ENCODE measurements at regions not wholly inside any gene's neighbourhood (a gene's known extent, or its start where the extent isn't known, plus 50 kb on each side); places are given as distances from the start of the nearest gene placed in this dataset.
"Not testable (repeated sequence)": the region's sequence is repeated elsewhere in the genome, so short reads cannot be mapped to it uniquely, and the experiment has no call there.

DNA sequence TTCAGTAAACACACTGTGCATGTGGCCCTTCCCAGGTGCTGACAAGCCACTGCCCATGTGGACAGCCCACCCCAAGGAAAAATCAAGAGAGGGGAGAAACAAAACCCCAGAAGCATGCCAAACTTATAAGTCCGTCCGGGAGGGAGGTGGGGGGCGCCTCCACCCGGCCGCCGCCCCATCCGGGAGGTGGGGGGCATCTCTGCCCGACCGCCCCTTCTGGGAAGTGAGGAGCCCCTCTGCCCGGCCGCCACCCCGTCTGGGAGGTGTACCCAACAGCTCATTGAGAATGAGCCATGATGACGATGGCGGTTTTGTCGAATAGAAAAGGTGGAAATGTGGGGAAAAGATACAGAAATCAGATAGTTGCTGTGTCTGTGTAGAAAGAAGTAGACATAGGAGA, 53.8 kb upstream of the C2CD4B start:
- no peak for DNase-seq (ENCODE audit: low read depth in 2 of 2)

DNA sequence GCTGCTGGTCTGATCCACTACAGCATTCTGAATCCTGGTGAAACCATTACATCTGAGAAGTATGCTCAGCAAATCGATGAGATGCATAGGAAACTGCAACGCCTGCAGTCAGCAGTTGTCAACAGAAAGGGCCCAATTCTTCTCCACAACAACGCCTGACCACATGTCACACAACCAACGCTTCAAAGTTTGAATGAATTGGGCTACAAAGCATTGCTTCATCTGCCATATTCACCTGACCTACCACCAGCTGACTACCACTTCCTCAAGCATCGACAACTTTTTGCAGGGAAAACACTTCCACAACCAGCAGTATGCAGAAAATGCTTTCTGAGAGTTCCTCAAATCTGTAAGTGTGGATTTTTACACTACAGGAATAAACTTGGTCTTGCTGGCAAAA, 54.7 kb upstream of the C2CD4B start:
- no peak for DNase-seq (ENCODE audit: low read depth in 2 of 2)

- DNase-seq (ENCODE audit: low read depth in 2 of 2), result no peak
Measured at GRCh38 chr15:62223020-62223419, 57.9 kb upstream of the C2CD4B start.

- DNase-seq (ENCODE audit: low read depth in 2 of 2), result no peak
Measured at GRCh38 chr15:62228604-62229003, 63.5 kb upstream of the C2CD4B start.

DNA sequence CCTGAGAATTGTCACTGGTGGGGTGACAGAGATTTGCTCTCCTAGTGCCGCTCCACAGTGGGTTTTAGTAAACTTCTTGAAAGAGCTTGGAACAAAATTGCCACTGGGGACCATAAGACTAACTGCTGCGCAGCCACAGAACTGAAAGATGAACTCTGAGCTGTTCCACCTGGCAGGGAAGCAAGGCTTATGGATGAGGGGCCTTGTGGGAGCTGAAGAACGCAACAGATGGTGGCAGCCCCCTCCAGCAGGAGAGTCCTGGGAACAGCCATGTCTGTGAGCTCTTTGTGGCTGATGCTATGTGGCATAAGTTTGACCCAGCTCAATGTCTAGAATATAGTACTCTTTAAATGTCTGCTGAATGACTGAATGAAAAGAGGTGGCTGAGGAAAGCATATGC, 66.8 kb upstream of the C2CD4B start:
- no peak for DNase-seq (ENCODE audit: low read depth in 2 of 2)

- no peak for DNase-seq (ENCODE audit: low read depth in 2 of 2)
Measured at GRCh38 chr15:62240121-62241096, 75.3 kb upstream of the C2CD4B start.

GRCh38 chr15:62241135-62241770, 76.2 kb upstream of the C2CD4B start:
- DNase-seq (ENCODE audit: low read depth in 2 of 2), result no peak

- no peak for DNase-seq (ENCODE audit: low read depth in 2 of 2)
Measured at GRCh38 chr15:62242999-62243398, 77.9 kb upstream of the C2CD4B start.

DNA sequence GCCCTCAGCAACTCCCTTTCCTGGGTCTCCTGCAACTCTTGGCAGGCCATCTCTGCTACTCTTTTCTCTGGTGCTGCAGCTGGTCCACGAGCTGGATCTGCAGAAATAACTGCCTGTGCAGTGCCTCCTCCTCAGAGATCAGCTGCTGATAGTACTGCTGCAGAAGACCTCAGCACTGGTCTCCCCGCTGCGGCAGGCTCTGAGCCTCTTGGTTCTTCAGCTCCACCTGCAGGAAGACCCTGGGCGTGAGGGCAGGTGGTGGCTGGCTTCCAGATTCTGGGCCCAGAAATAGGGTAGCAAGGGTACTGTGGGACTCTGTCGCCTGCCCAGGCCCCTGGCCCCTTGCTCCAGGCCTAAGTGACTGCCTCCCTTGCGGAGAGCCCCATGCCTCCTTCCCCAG, 79.7 kb upstream of the C2CD4B start:
- DNase-seq (ENCODE audit: low read depth in 2 of 2), result no peak

DNA sequence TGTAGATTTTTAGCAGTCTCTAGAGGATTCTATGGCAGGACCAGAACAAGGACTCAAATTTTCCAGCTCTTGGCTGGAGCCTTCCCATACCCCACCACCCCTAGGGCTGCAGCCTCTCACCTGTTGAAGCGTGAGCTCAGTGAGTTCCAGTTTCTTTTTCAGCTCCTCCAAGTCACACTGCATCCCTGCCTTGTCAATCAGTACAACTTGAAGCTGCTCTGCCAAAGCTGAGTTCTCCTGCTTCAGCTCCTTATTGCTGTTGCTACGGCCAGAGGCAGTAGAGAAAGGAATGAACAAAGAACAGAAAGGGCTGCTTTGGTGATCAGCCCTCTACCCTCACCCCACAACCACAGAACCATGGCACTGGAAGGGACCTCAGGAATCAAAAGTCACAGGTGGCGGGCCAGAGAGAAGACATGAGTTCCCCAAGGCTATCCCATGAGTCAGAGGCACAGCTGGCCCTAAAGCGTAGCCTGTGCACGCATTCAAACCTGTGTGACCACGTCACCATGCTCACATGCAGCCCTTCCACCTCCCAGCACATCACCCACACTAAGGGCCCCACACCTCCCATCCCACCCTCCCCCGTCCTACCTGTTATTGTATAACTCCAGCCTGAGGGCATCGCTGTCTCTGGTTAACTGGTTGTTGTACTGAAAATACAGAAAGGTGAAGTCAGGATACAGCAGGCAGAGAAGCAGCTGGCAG, 83.3 kb upstream of the C2CD4B start:
- no peak for DNase-seq (ENCODE audit: low read depth in 2 of 2)

- no peak for DNase-seq (ENCODE audit: low read depth in 2 of 2)
Measured at GRCh38 chr15:62249501-62249900, 84.4 kb upstream of the C2CD4B start.

DNA sequence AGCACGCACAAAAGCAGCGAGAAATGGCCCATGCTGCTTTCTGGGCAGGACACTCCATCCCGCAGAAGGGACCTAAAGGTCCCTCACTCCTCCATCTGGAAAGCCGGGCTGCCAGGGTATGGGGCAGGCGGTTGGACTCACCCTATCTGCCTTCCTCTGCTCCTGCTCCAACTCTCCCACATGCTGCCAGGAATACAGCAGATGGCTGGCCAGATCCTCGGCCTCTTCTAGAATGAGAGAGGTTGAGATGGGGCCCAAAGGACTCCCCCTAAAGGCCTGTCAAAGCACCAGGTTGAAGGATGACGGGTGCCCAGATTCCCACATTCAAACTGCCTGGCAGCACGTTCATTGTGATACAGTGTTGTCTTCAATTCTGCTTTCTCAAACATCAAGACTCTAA, 85.1 kb upstream of the C2CD4B start:
- no peak for DNase-seq (ENCODE audit: low read depth in 2 of 2)

DNA sequence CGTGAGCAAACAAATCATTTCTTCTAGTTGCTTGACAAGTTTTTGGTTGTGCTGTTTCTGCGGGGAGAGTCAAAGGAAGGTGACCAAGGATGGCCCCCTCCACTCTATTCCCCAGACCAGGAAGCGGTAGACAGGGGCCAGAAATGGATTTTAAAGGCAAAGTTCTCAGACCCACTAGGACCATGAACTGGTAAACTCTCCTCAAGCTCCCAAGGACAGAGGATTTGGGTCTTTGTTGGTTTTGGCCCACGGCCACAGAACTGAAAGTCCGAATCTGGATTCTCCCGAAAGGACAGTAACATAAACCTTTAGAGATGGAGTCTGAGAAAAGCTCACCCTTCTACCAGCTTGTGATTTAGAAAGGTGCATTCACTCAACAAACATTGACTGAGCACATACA, 85.9 kb upstream of the C2CD4B start:
- no peak for DNase-seq (ENCODE audit: low read depth in 2 of 2)

GRCh38 chr15:62253294-62253693, 88.2 kb upstream of the C2CD4B start:
- no peak for DNase-seq (ENCODE audit: low read depth in 2 of 2)

DNA sequence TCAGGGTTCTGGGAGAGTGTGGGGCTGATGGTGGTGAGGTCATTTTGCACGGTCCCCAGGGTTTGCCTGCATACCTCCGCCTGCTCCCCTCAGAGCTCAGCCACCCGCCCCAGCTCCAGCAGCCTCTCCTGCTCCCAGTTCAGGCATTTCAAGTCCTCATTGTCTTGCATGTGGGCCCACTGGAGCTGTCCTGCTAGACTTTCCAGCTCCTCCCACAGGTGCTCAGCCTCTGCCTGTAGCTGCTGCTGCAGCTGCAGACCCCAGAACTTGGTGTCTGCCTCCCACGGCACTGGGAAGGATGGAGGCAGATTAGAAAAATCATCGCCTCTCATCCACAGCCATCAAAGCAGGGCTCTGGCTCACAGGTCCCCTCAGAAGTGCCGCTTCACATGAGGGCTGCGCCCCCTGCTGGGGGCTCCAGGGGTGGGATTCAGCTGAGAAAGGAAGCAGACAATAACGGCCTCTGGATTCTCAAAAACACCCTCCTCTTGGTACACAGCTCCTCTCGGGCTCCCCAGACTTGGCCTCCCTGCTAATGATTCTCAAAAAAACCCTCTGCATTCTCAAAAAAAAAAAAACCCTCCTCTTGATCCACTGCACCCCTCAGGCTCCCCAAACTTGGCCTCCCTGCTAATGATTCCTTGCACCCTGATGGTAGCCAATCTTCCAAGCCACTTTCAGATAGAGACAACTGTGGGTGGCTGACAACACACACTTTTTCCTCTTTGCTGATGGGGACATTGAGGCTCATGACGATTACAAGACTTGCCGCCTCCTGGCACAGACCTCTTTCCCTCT, 89.3 kb upstream of the C2CD4B start:
- DNase-seq (ENCODE audit: low read depth in 2 of 2), result peak; percentile 42 to 62

GRCh38 chr15:62256430-62256829, 91.3 kb upstream of the C2CD4B start:
- not testable (repeated sequence) for DNase-seq (ENCODE audit: low read depth in 2 of 2)

GRCh38 chr15:62257996-62258521, 93.0 kb upstream of the C2CD4B start:
- DNase-seq (ENCODE audit: low read depth in 2 of 2), result no peak

DNA sequence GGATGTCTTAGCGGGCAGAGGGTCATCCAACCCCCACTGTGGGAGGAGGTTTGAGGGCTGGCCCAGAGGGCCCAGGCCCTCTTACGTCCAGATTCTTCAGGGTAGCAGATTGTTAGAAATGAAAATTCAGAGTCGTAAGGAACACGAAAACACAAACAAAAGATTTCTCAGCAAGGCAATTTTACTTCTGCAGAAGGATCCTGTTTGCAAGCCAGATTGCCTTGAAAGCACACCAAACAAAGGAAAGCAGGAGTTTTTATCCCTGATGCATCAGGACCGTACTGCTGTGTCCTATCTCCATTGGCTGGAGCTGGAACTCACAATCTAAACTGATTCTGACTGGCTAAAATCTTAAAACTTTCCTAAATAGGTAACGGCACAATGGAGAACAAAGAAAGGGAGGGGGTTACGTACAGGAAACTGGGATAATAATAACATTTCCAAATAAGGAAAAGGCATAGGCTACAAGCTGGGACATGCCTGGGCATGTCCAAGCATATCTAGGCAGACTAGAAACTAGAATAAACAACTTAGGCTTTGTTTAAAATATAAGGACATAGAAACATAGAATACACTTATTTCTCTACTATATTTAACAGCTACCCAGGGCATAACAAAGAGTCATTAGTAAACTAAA, 97.3 kb upstream of the C2CD4B start:
- DNase-seq (ENCODE audit: low read depth in 2 of 2), result no peak

DNA sequence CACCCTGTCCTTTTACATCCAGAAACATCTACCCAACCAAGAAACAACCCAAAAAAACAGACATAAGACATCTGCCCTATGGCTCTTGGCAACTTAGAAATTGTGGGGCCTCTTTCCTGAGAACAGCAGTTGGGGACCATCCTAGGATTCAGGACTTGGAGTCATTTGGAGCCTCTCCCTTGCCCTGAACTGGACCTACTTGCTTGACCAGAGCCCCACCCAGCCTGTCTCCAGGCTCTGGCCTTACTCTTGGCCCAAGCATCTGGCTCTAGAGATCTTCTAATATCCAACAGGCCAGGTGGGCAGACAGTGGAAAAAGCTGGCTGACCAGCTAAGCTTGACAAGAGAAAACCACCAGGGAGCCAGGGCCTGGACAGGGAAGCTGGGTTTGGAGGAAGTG, 99.1 kb upstream of the C2CD4B start:
- no peak for DNase-seq (ENCODE audit: low read depth in 2 of 2)

DNA sequence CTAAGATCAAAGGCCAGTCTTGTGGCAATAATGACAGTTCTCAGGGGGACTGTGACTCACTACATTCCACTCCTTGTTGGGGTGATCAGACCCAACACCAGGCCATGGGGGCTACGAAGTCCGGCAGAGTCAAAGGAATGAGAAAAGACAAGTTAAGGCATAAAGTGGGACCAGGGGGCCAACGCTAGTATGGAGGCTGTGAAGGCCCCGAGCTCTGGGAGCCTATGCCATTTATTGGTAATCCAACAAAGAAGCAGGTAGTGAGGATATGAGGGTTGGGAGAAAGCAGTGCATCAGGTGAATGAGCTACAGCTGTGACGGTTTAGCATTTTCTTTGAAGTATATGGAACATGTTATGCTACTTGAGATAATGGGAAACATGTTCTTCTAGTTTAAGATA, 104.4 kb upstream of the C2CD4B start:
- no peak for DNase-seq (ENCODE audit: low read depth in 2 of 2)
